HCT116 (cell line): ENCODE measurements at regions not wholly inside any gene's neighbourhood (a gene's known extent, or its start where the extent isn't known, plus 50 kb on each side); places are given as distances from the start of the nearest gene placed in this dataset.

Experiments
- ATAC-seq: fragments of 200-7000 bp; cut with Tn5 transposase; 2 replicates; pipeline ENCODE4 v1.9.1; 2020; ENCODE audit warnings: mild to moderate bottlenecking, moderate library complexity
- BruUV-seq: library from RNA; stranded (reverse); fragments of 400-500 nt; replicated peaks from 2 replicates; lab custom pipeline; 2021; lab: Mats Ljungman, UMichigan
- CTCF ChIA-PET: fragments of 300-600 bp; sonication (Branson Sonifier 250); formaldehyde crosslinking; loops from one replicate; lab custom pipeline; 2021; ENCODE audit warnings: antibody characterized with exemption; lab: Charles Lee
- POLR2A ChIA-PET: fragments of 300-600, 350-600 bp; sonication (Branson Sonifier 250); formaldehyde crosslinking; loops from one replicate; lab custom pipeline; 2021; ENCODE audit warnings: antibody characterized with exemption; lab: Charles Lee
- RAD21 ChIA-PET, 2 experiments: fragments of 300-600 bp; sonication (Branson Sonifier 250); formaldehyde crosslinking; loops; one replicate each; lab custom pipeline; 2023; ENCODE audit warnings: low total read pairs in 2 of 2; ENCODE audit not compliant: uncharacterized antibody in 2 of 2, unreplicated experiment in 2 of 2, low non-redundant PET in 1 of 2; lab: Charles Lee
- DNase-seq: peaks from one replicate; pipeline ENCODE4 v3.0.0-alpha.2; 2010; ENCODE audit warnings: low read depth, low spot score
- H2AFZ ChIP-seq: fragments of 200-600 bp; shearing (Covaris generic), sonication (generic); 2 replicates; pipeline ENCODE4 v1.6.1; 2017; ENCODE audit warnings: low read depth, mixed run types, mixed read lengths, antibody characterized with exemption, low read length; ENCODE audit not compliant: poor library complexity, severe bottlenecking
- H3K27ac ChIP-seq: 2 replicates; pipeline ENCODE4 v1.5.1; 2012; ENCODE audit warnings: low read depth, low read length
- H3K27me3 ChIP-seq: fragments of 200-600 bp; sonication (generic); 2 replicates; pipeline ENCODE4 v1.6.1; 2016; ENCODE audit warnings: mixed run types, low read length, mixed read lengths; ENCODE audit not compliant: insufficient read depth
- H3K36me3 ChIP-seq, 2 experiments: fragments of 200-500 bp in 1 of 2; fragments of 200-600 bp in 1 of 2; sonication (Bioruptor generic) in 1 of 2; sonication (generic) in 1 of 2; 2 replicates each; pipeline versions ENCODE4 v1.5.1 to v1.6.1; 2014 to 2016; ENCODE audit warnings: low read length in 2 of 2, inconsistent platforms in 1 of 2, mixed read lengths in 1 of 2, mixed run types in 1 of 2; ENCODE audit not compliant: insufficient read depth in 2 of 2, control insufficient read depth in 1 of 2
- H3K4me1 ChIP-seq, 2 experiments: fragments of 200-600 bp in 1 of 2; sonication (generic) in 1 of 2; 2 replicates each; pipeline versions ENCODE4 v1.5.1 to v1.6.1; 2012 to 2017; ENCODE audit warnings: low read length in 2 of 2, inconsistent platforms in 1 of 2, mild to moderate bottlenecking in 1 of 2, mixed read lengths in 1 of 2, mixed run types in 1 of 2, moderate library complexity in 1 of 2; ENCODE audit not compliant: insufficient read depth in 2 of 2, control insufficient read depth in 1 of 2
- H3K4me2 ChIP-seq: fragments of 200-600 bp; sonication (generic); 2 replicates; pipeline ENCODE4 v1.6.1; 2017; ENCODE audit warnings: mixed run types, low read length, mixed read lengths
- H3K4me3 ChIP-seq, 2 experiments: fragments of 200-600 bp in 1 of 2; sonication (generic) in 1 of 2; replicated peaks in 1 of 2; 2 replicates each; pipeline ENCODE4 v1.5.1; 2011 to 2016; ENCODE audit warnings: low read length in 2 of 2, control low read depth in 1 of 2, low read depth in 1 of 2, mild to moderate bottlenecking in 1 of 2, mixed read lengths in 1 of 2, mixed run types in 1 of 2
- H3K79me2 ChIP-seq: fragments of 200-600 bp; sonication (generic); 2 replicates; pipeline ENCODE4 v1.6.1; 2017; ENCODE audit warnings: mild to moderate bottlenecking, mixed run types, low read length, moderate library complexity, mixed read lengths; ENCODE audit not compliant: insufficient read depth
- H3K9ac ChIP-seq: fragments of 200-600 bp; sonication (generic); 2 replicates; pipeline ENCODE4 v1.6.1; 2016; ENCODE audit warnings: low read length, mixed read lengths
- H3K9me2 ChIP-seq: fragments of 200-600 bp; sonication (generic), shearing (Covaris generic); 2 replicates; pipeline ENCODE4 v1.6.1; 2017; ENCODE audit warnings: mixed run types, mild to moderate bottlenecking, moderate library complexity; ENCODE audit not compliant: insufficient read depth
- H3K9me3 ChIP-seq, 2 experiments: fragments of 200-500 bp in 1 of 2; fragments of 200-600 bp in 1 of 2; sonication (Bioruptor generic) in 1 of 2; sonication (generic) in 1 of 2; 2 replicates each; pipeline ENCODE4 v1.6.1; 2014 to 2017; ENCODE audit warnings: low read length in 2 of 2, mixed read lengths in 2 of 2, inconsistent platforms in 1 of 2, low read depth in 1 of 2, mild to moderate bottlenecking in 1 of 2, mixed run types in 1 of 2, moderate library complexity in 1 of 2; ENCODE audit not compliant: control insufficient read depth in 1 of 2, insufficient read depth in 1 of 2
- H4K20me1 ChIP-seq: fragments of 200-600 bp; sonication (generic), shearing (Covaris generic); 2 replicates; pipeline ENCODE4 v1.6.1; 2017; ENCODE audit warnings: mixed run types, mild to moderate bottlenecking, moderate library complexity; ENCODE audit not compliant: insufficient read depth
- CEBPB ChIP-seq: IDR thresholded peaks from 2 replicates; pipeline ENCODE4 v1.6.1; 2012; ENCODE audit warnings: low read depth
- CTCF ChIP-seq, 3 experiments: fragments of 200-600 bp in 1 of 3; sonication (generic) in 1 of 3; IDR thresholded peaks in 2 of 3; conservative IDR thresholded peaks in 1 of 3; 2 replicates each; pipeline ENCODE4 v1.5.1; 2012 to 2017; ENCODE audit warnings: low read depth in 2 of 3, low read length in 2 of 3, antibody characterized with exemption in 1 of 3, borderline replicate concordance in 1 of 3, control low read depth in 1 of 3, mild to moderate bottlenecking in 1 of 3, mixed read lengths in 1 of 3, mixed run types in 1 of 3, moderate library complexity in 1 of 3; ENCODE audit not compliant: insufficient read depth in 1 of 3
- EGR1 ChIP-seq: IDR thresholded peaks from 2 replicates; pipeline ENCODE4 v1.6.1; 2012; ENCODE audit warnings: low read depth
- ELF1 ChIP-seq: IDR thresholded peaks from 2 replicates; pipeline ENCODE4 v1.6.1; 2012; ENCODE audit warnings: low read depth, borderline replicate concordance
- EZH2 ChIP-seq: fragments of 200-600 bp; sonication (generic); IDR thresholded peaks from 2 replicates; pipeline ENCODE4 v1.6.1; 2017; ENCODE audit warnings: antibody characterized with exemption, mixed run types
- EZH2phosphoT487 ChIP-seq: fragments of 200-600 bp; IDR thresholded peaks from 2 replicates; pipeline ENCODE4 v1.6.1; 2018; ENCODE audit warnings: antibody characterized with exemption, borderline replicate concordance
- JUND ChIP-seq: IDR thresholded peaks from 2 replicates; pipeline ENCODE4 v1.6.1; 2012
- POLR2A ChIP-seq: IDR thresholded peaks from 2 replicates; pipeline ENCODE4 v1.7.0; 2011; ENCODE audit warnings: borderline replicate concordance; ENCODE audit not compliant: insufficient read depth, insufficient read length; ENCODE audit errors: extremely low read depth
- POLR2AphosphoS5 ChIP-seq: IDR thresholded peaks from 2 replicates; pipeline ENCODE4 v1.6.1; 2011; ENCODE audit warnings: mild to moderate bottlenecking, low read depth, low read length, moderate library complexity
- RAD21 ChIP-seq: IDR thresholded peaks from 2 replicates; pipeline ENCODE4 v1.6.1; 2012; ENCODE audit warnings: low read depth, mild to moderate bottlenecking
- REST ChIP-seq: IDR thresholded peaks from 2 replicates; pipeline ENCODE4 v1.6.1; 2012; ENCODE audit warnings: low read depth
- SIN3A ChIP-seq: IDR thresholded peaks from 2 replicates; pipeline ENCODE4 v1.6.1; 2012; ENCODE audit warnings: low read depth
- SP1 ChIP-seq: IDR thresholded peaks from 2 replicates; pipeline ENCODE4 v1.6.1; 2012; ENCODE audit warnings: low read depth
- SRF ChIP-seq: IDR thresholded peaks from 2 replicates; pipeline ENCODE4 v1.6.1; 2012; ENCODE audit warnings: low read depth
- TCF7L2 ChIP-seq: IDR thresholded peaks from 2 replicates; pipeline ENCODE4 v1.7.0; 2011; ENCODE audit warnings: borderline replicate concordance, inconsistent platforms; ENCODE audit not compliant: insufficient read depth, insufficient read length; ENCODE audit errors: extremely low read depth
- ZBTB33 ChIP-seq: IDR thresholded peaks from 2 replicates; pipeline ENCODE4 v1.6.1; 2011; ENCODE audit warnings: mild to moderate bottlenecking, low read length, moderate library complexity; ENCODE audit not compliant: insufficient replicate concordance; ENCODE audit errors: extremely low read depth
- ZFX ChIP-seq: fragments of 450-650 bp; IDR thresholded peaks from 2 replicates; pipeline ENCODE4 v1.6.1; 2017
- ZNF274 ChIP-seq: fragments of 200-500 bp; sonication (Bioruptor generic); IDR thresholded peaks from 2 replicates; pipeline ENCODE4 v1.6.1; 2014; ENCODE audit warnings: mild to moderate bottlenecking, low read depth, low read length, inconsistent platforms
- intact Hi-C: fragments of 100-400 bp; cut with micrococcal nuclease; formaldehyde crosslinking; loops from 2 replicates; pipeline ENCODE4 v1.10.0; 2022

GRCh38 chr1:65525266-65526048 lies 105.0 kb downstream of the LEPR start:
- no peak for ATAC-seq
- no peak overlapping the region for H3K4me2 ChIP-seq
- H2AFZ ChIP-seq = no peak overlapping the region

More at GRCh38 chr1:65525266-65526048, 105.0 kb downstream of the LEPR start:
- ChIA-PET POLR2A (no interaction called here), RAD21 (no interaction called here), CTCF (no interaction called here)
- no peak for TF ChIP-seq POLR2A
- TF ChIP-seq EGR1 = no peak
- no peak for TF ChIP-seq EZH2
- TF ChIP-seq SP1 = no peak
- no peak for TF ChIP-seq REST
- no peak for TF ChIP-seq CEBPB
- no peak for TF ChIP-seq ZNF274
- TF ChIP-seq POLR2AphosphoS5 = no peak
- TF ChIP-seq ZBTB33 = no peak
- no peak for TF ChIP-seq CTCF (IDR thresholded peaks at IDR 0.05 in 2 of 3, conservative IDR thresholded peaks at IDR 0.05 in 1 of 3; ENCODE audit: borderline replicate concordance in 1 of 3, insufficient read depth in 1 of 3, low read depth in 2 of 3, low read length in 2 of 3)
- no peak for TF ChIP-seq TCF7L2
- no peak for TF ChIP-seq JUND
- TF ChIP-seq ZFX = no peak
- TF ChIP-seq ELF1 = no peak
- no peak for TF ChIP-seq SRF
- TF ChIP-seq SIN3A = no peak
- TF ChIP-seq RAD21 = no peak
- no peak for TF ChIP-seq EZH2phosphoT487
- no peaks in the 10 kb centered on the region for H3K27me3 ChIP-seq
- H3K79me2 ChIP-seq = no peaks in the 10 kb centered on the region
- BruUV-seq = no TSS peak
- H3K36me3 ChIP-seq = no peaks in the 10 kb centered on the region
- H4K20me1 ChIP-seq = no peaks in the 10 kb centered on the region
- peaks cover 0 to 9% of the 10 kb centered on the region in 2 experiments; a peak in 2 of 4 replicates for H3K4me1 ChIP-seq
- H3K4me3 ChIP-seq = no peak overlapping the region
- intact Hi-C loops = no loop called here
- H3K9me3 ChIP-seq = no peaks in the 10 kb centered on the region
- H3K27ac ChIP-seq = no peak overlapping the region
- H3K9me2 ChIP-seq = no peaks in the 10 kb centered on the region
- no peak for DNase-seq
- no peak overlapping the region for H3K9ac ChIP-seq
